ENCODE measurements at regions not wholly inside any gene's neighbourhood (a gene's known extent, or its start where the extent isn't known, plus 50 kb on each side); places are given as distances from the start of the nearest gene placed in this dataset.

GRCh38 chr4:12562021-12562420 is 922.1 kb downstream of the RAB28 start:
- TF ChIP-seq, protein P1, sequence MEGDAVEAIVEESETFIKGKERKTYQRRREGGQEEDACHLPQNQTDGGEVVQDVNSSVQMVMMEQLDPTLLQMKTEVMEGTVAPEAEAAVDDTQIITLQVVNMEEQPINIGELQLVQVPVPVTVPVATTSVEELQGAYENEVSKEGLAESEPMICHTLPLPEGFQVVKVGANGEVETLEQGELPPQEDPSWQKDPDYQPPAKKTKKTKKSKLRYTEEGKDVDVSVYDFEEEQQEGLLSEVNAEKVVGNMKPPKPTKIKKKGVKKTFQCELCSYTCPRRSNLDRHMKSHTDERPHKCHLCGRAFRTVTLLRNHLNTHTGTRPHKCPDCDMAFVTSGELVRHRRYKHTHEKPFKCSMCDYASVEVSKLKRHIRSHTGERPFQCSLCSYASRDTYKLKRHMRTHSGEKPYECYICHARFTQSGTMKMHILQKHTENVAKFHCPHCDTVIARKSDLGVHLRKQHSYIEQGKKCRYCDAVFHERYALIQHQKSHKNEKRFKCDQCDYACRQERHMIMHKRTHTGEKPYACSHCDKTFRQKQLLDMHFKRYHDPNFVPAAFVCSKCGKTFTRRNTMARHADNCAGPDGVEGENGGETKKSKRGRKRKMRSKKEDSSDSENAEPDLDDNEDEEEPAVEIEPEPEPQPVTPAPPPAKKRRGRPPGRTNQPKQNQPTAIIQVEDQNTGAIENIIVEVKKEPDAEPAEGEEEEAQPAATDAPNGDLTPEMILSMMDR (conservative IDR thresholded peaks at IDR 0.05; ENCODE audit: low read depth, low read length), result no peak
- TF ChIP-seq POLR2A (IDR thresholded peaks at IDR 0.05; ENCODE audit: low read depth, low read length) (no peak), RAD21 (IDR thresholded peaks at IDR 0.05; ENCODE audit: low read length) (no peak), ELK1 (IDR thresholded peaks at IDR 0.05; ENCODE audit: borderline replicate concordance, low read depth, low read length) (no peak), MAFK (IDR thresholded peaks at IDR 0.05; ENCODE audit: low read depth, low read length) (no peak), SMC3 (IDR thresholded peaks at IDR 0.05; ENCODE audit: low read depth, low read length) (no peak), BHLHE40 (IDR thresholded peaks at IDR 0.05; ENCODE audit: low read depth, low read length) (no peak), RCOR1 (IDR thresholded peaks at IDR 0.05; ENCODE audit: insufficient replicate concordance, low read length) (no peak)
